Middle frontal gyrus (tissue), 1 donor: ENCODE measurements at regions not wholly inside any gene's neighbourhood (a gene's known extent, or its start where the extent isn't known, plus 50 kb on each side); places are given as distances from the start of the nearest gene placed in this dataset.

Experiments used
- DNase-seq: peaks from one replicate; pipeline ENCODE4 v3.0.0-alpha.2; 2015; ENCODE audit warnings: low spot score; ENCODE audit errors: extremely low spot score

- no peak for DNase-seq
These were observed 268.9 kb upstream of the MAF start for GRCh38 chr16:79869304-79870015.

GRCh38 chr16:79868841-79869240 lies 268.3 kb upstream of the MAF start:
- no peak for DNase-seq

- DNase-seq, result no peak
These were observed 267.0 kb upstream of the MAF start for GRCh38 chr16:79867425-79867997.

- DNase-seq, result no peak
These were observed 265.4 kb upstream of the MAF start for GRCh38 chr16:79865918-79866317.

- DNase-seq, result no peak
These were observed 264.3 kb upstream of the MAF start for GRCh38 chr16:79864781-79865391.

GRCh38 chr16:79864032-79864780 lies 263.7 kb upstream of the MAF start:
- DNase-seq, result no peak

GRCh38 chr16:79863128-79864031 lies 262.8 kb upstream of the MAF start:
- no peak for DNase-seq

- DNase-seq, result no peak
These were observed 262.1 kb upstream of the MAF start for GRCh38 chr16:79862601-79863000.

GRCh38 chr16:79856581-79856980 lies 256.0 kb upstream of the MAF start:
- no peak for DNase-seq

- no peak for DNase-seq
These were observed 249.8 kb upstream of the MAF start for GRCh38 chr16:79850348-79850747.

GRCh38 chr16:79849119-79849518 lies 248.6 kb upstream of the MAF start:
- no peak for DNase-seq

GRCh38 chr16:79848719-79849118 lies 248.2 kb upstream of the MAF start:
- DNase-seq, result no peak

- DNase-seq, result no peak
These were observed 247.0 kb upstream of the MAF start for GRCh38 chr16:79847569-79847968.

GRCh38 chr16:79847101-79847500 lies 246.6 kb upstream of the MAF start:
- DNase-seq, result no peak

GRCh38 chr16:79845734-79846135 lies 245.2 kb upstream of the MAF start:
- DNase-seq, result no peak

GRCh38 chr16:79845033-79845733 lies 244.6 kb upstream of the MAF start:
- no peak for DNase-seq

- DNase-seq, result no peak
These were observed 244.1 kb upstream of the MAF start for GRCh38 chr16:79844603-79845002.

- DNase-seq, result no peak
These were observed 243.1 kb upstream of the MAF start for GRCh38 chr16:79843631-79844043.

- no peak for DNase-seq
These were observed 242.6 kb upstream of the MAF start for GRCh38 chr16:79843145-79843544.

- DNase-seq, result no peak
These were observed 241.7 kb upstream of the MAF start for GRCh38 chr16:79842197-79842596.
